PC-9 (cell line): ENCODE measurements at regions not wholly inside any gene's neighbourhood (a gene's known extent, or its start where the extent isn't known, plus 50 kb on each side); places are given as distances from the start of the nearest gene placed in this dataset.

Source experiments
- BruUV-seq: library from RNA; stranded (reverse); fragments of 400-500 nt; replicated peaks from 2 replicates; lab custom pipeline; 2021; lab: Mats Ljungman, UMichigan
- CTCF ChIA-PET: fragments of 300-600 bp; sonication (Branson Sonifier 250); formaldehyde crosslinking; loops from one replicate; lab custom pipeline; 2022; ENCODE audit warnings: antibody characterized with exemption; lab: Charles Lee
- POLR2A ChIA-PET: fragments of 300-600 bp; sonication (Branson Sonifier 250); formaldehyde crosslinking; loops from one replicate; lab custom pipeline; 2022; ENCODE audit warnings: antibody characterized with exemption; ENCODE audit not compliant: unreplicated experiment; lab: Charles Lee
- DNase-seq, 2 experiments: peaks; one replicate each; pipeline versions ENCODE4 v3.0.0 to v3.0.0-alpha.2; 2015 to 2022; ENCODE audit warnings: mixed read lengths in 1 of 2
- H2AFZ ChIP-seq: fragments of 200-600 bp; sonication (generic); 2 replicates; pipeline ENCODE4 v1.8.1; 2017; ENCODE audit warnings: antibody characterized with exemption
- H3F3A ChIP-seq: fragments of 200-600 bp; sonication (generic); 2 replicates; pipeline ENCODE4 v1.8.1; 2017; ENCODE audit warnings: antibody characterized with exemption, mild to moderate bottlenecking, low read depth; ENCODE audit not compliant: insufficient read depth
- H3K27ac ChIP-seq: fragments of 200-600 bp; sonication (generic); 2 replicates; pipeline ENCODE4 v1.6.1; 2016; ENCODE audit warnings: mixed run types
- H3K27me3 ChIP-seq: fragments of 200-600 bp; sonication (generic); 2 replicates; pipeline ENCODE4 v1.6.1; 2016; ENCODE audit warnings: low read depth, mixed run types; ENCODE audit not compliant: insufficient read depth
- H3K36me3 ChIP-seq: fragments of 200-600 bp; sonication (generic); 2 replicates; pipeline ENCODE4 v1.6.1; 2016; ENCODE audit warnings: low read depth, mixed run types
- H3K4me1 ChIP-seq: fragments of 200-600 bp; sonication (generic); replicated peaks from 2 replicates; pipeline ENCODE4 v1.6.1; 2016; ENCODE audit warnings: mixed run types; ENCODE audit not compliant: insufficient read depth
- H3K4me2 ChIP-seq: fragments of 200-600 bp; sonication (generic); 2 replicates; pipeline ENCODE4 v1.6.1; 2017; ENCODE audit warnings: mixed run types
- H3K4me3 ChIP-seq: fragments of 200-600 bp; sonication (generic); 2 replicates; pipeline ENCODE4 v1.6.1; 2016; ENCODE audit warnings: mixed run types
- H3K79me2 ChIP-seq: fragments of 200-600 bp; sonication (generic); 2 replicates; pipeline ENCODE4 v1.6.1; 2017; ENCODE audit warnings: low read depth, mixed run types
- H3K9me2 ChIP-seq: fragments of 200-600 bp; sonication (generic); 2 replicates; pipeline ENCODE4 v1.8.1; 2017; ENCODE audit warnings: mild to moderate bottlenecking; ENCODE audit not compliant: insufficient read depth
- H3K9me3 ChIP-seq: fragments of 200-600 bp; sonication (generic); 2 replicates; pipeline ENCODE4 v1.8.1; 2016; ENCODE audit warnings: low read depth; ENCODE audit not compliant: insufficient read depth
- H4K20me1 ChIP-seq: fragments of 200-600 bp; sonication (generic); 2 replicates; pipeline ENCODE4 v1.8.1; 2017; ENCODE audit not compliant: insufficient read depth
- EZH2 ChIP-seq: fragments of 200-600 bp; sonication (generic); IDR thresholded peaks from 2 replicates; pipeline ENCODE4 v1.8.0; 2017; ENCODE audit warnings: antibody characterized with exemption, low read depth
- intact Hi-C: fragments of 100-400 bp; cut with micrococcal nuclease; formaldehyde crosslinking; loops from one replicate; pipeline ENCODE4 v1.10.0; 2022; ENCODE audit not compliant: unreplicated experiment
- TF ChIP-seq, protein P1 (sequence below): fragments of 200-600 bp; sonication (generic); conservative IDR thresholded peaks from 2 replicates; pipeline ENCODE4 v1.6.1; 2017; ENCODE audit warnings: mixed run types, antibody characterized with exemption, mild to moderate bottlenecking, moderate library complexity

DNA sequence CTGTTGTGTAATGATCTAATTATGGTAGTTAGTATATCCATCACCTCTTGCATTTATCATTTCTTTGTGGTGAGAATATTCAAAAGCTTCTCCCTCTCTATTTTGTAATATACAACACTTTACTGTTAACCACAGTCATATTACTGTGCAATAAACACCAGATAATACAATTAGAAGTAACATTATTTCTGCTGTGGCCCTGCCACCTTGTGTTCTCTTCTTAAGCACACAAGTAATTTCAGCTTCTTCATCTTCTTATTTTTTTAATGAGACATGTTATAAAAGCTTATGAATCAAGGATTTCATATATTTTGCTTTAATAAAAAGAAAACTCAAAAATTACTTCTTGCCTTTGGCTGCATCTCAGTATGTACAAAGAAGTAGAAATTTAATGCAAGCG, 675.2 kb upstream of the INTU start:
- Histone ChIP-seq H3F3A (no peaks in the 10 kb centered on the region), H3K79me2 (no peaks in the 10 kb centered on the region), H3K9me3 (no peaks in the 10 kb centered on the region), H3K4me1 (no peaks in the 10 kb centered on the region), H4K20me1 (no peaks in the 10 kb centered on the region), H3K4me3 (no peak overlapping the region), H3K27ac (no peak overlapping the region), H2AFZ (no peak overlapping the region), H3K4me2 (no peak overlapping the region), H3K36me3 (no peaks in the 10 kb centered on the region), H3K27me3 (no peaks in the 10 kb centered on the region), H3K9me2 (no peaks in the 10 kb centered on the region)
- TF ChIP-seq, protein P1, sequence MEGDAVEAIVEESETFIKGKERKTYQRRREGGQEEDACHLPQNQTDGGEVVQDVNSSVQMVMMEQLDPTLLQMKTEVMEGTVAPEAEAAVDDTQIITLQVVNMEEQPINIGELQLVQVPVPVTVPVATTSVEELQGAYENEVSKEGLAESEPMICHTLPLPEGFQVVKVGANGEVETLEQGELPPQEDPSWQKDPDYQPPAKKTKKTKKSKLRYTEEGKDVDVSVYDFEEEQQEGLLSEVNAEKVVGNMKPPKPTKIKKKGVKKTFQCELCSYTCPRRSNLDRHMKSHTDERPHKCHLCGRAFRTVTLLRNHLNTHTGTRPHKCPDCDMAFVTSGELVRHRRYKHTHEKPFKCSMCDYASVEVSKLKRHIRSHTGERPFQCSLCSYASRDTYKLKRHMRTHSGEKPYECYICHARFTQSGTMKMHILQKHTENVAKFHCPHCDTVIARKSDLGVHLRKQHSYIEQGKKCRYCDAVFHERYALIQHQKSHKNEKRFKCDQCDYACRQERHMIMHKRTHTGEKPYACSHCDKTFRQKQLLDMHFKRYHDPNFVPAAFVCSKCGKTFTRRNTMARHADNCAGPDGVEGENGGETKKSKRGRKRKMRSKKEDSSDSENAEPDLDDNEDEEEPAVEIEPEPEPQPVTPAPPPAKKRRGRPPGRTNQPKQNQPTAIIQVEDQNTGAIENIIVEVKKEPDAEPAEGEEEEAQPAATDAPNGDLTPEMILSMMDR = peak; percentile 44; the same call in 1 of the 2 replicates
- TF ChIP-seq EZH2 = no peak
- BruUV-seq = no TSS peak
- DNase-seq = no peak
- ChIA-PET CTCF (no interaction called here), POLR2A (interaction anchor here (0.6 kb wide), 1 partner anchor 466 kb away, joined by 4 read pairs; no protein-coding TSS in a partner anchor)
- intact Hi-C loops = no loop called here

GRCh38 chr4:126957987-126958386, 674.8 kb upstream of the INTU start:
- Histone ChIP-seq H3K4me1 (no peaks in the 10 kb centered on the region), H3K79me2 (no peaks in the 10 kb centered on the region), H3K9me3 (no peaks in the 10 kb centered on the region), H3K4me3 (no peak overlapping the region), H3F3A (no peaks in the 10 kb centered on the region), H4K20me1 (no peaks in the 10 kb centered on the region), H3K4me2 (no peak overlapping the region), H3K9me2 (no peaks in the 10 kb centered on the region), H2AFZ (no peak overlapping the region), H3K27ac (no peak overlapping the region), H3K36me3 (no peaks in the 10 kb centered on the region), H3K27me3 (no peaks in the 10 kb centered on the region)
- intact Hi-C loops = no loop called here
- DNase-seq = no peak
- no peak for TF ChIP-seq EZH2
- TF ChIP-seq, protein P1 = 0 out of 2 replicates have a peak, but pooled peaks have one; percentile 2
- POLR2A ChIA-PET = interaction anchor here (0.5 to 0.6 kb wide), 2 partner anchors 432 to 465 kb away, joined by 3 to 4 read pairs; no protein-coding TSS in a partner anchor
- BruUV-seq = no TSS peak
- CTCF ChIA-PET = no interaction called here

DNA sequence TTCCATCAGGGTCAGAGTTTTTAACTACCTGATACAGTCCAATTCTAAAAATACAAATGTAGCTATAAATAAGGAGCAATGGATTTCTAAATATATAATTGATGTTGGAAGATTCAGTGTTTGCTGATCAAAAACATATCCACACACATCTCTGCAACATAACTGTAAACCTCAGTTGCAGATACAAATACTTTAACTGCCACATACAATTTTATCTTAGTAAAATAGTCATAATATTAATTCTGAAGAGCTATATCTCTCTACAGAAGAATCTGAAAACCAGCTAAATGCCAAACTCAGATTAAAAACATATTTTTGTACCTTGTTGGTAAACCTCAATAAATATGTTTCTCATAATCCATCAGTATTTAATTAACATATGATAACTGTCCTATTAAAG, 674.3 kb upstream of the INTU start:
- Histone ChIP-seq H3K36me3 (no peaks in the 10 kb centered on the region), H3K79me2 (no peaks in the 10 kb centered on the region), H3K27ac (no peak overlapping the region), H3K9me3 (no peaks in the 10 kb centered on the region), H3K9me2 (no peaks in the 10 kb centered on the region), H3F3A (no peaks in the 10 kb centered on the region), H2AFZ (no peak overlapping the region; the same call in 1 of the 2 replicates), H3K4me2 (no peak overlapping the region), H3K27me3 (no peaks in the 10 kb centered on the region), H4K20me1 (no peaks in the 10 kb centered on the region), H3K4me1 (no peaks in the 10 kb centered on the region), H3K4me3 (no peak overlapping the region)
- TF ChIP-seq, protein P1 = no peak
- TF ChIP-seq EZH2 = no peak
- ChIA-PET POLR2A (interaction anchor here (0.5 to 0.6 kb wide), 2 partner anchors 432 to 465 kb away, joined by 3 to 4 read pairs; no protein-coding TSS in a partner anchor), CTCF (no interaction called here)
- intact Hi-C loops = no loop called here
- no TSS peak for BruUV-seq
- DNase-seq = no peak
